ENCODE measurements at regions not wholly inside any gene's neighbourhood (a gene's known extent, or its start where the extent isn't known, plus 50 kb on each side); places are given as distances from the start of the nearest gene placed in this dataset.
"Not testable (repeated sequence)": the region's sequence is repeated elsewhere in the genome, so short reads cannot be mapped to it uniquely, and the experiment has no call there.

GRCh38 chr12:86383759-86384158 is 127.6 kb upstream of the MGAT4C start:
- TF ChIP-seq CTCF, POLR2A (IDR thresholded peaks at IDR 0.05): not testable (repeated sequence)
